Neural cell (in vitro differentiated cells): ENCODE measurements at regions not wholly inside any gene's neighbourhood (a gene's known extent, or its start where the extent isn't known, plus 50 kb on each side); places are given as distances from the start of the nearest gene placed in this dataset.
A peak's percentile ranks its signal among the peaks of the same experiment; 100 is the strongest.

Source experiments
- CTCF ChIP-seq: fragments of 450-650 bp; IDR thresholded peaks from 2 replicates; pipeline ENCODE4 v1.5.1; 2014; ENCODE audit warnings: antibody characterized with exemption, mild to moderate bottlenecking, moderate library complexity; ENCODE audit not compliant: poor library complexity, severe bottlenecking
- POLR2AphosphoS5 ChIP-seq: IDR thresholded peaks from 2 replicates; pipeline ENCODE4 v1.6.1; 2012
- TF ChIP-seq, protein P1 (sequence below): IDR thresholded peaks from 2 replicates; pipeline ENCODE4 v1.6.1; 2012; ENCODE audit warnings: borderline replicate concordance

GRCh38 chr9:31304576-31304975, 1079.9 kb upstream of the ACO1 start:
- no peak for TF ChIP-seq CTCF
- peak; percentile 44 for TF ChIP-seq POLR2AphosphoS5
- TF ChIP-seq, protein P1, sequence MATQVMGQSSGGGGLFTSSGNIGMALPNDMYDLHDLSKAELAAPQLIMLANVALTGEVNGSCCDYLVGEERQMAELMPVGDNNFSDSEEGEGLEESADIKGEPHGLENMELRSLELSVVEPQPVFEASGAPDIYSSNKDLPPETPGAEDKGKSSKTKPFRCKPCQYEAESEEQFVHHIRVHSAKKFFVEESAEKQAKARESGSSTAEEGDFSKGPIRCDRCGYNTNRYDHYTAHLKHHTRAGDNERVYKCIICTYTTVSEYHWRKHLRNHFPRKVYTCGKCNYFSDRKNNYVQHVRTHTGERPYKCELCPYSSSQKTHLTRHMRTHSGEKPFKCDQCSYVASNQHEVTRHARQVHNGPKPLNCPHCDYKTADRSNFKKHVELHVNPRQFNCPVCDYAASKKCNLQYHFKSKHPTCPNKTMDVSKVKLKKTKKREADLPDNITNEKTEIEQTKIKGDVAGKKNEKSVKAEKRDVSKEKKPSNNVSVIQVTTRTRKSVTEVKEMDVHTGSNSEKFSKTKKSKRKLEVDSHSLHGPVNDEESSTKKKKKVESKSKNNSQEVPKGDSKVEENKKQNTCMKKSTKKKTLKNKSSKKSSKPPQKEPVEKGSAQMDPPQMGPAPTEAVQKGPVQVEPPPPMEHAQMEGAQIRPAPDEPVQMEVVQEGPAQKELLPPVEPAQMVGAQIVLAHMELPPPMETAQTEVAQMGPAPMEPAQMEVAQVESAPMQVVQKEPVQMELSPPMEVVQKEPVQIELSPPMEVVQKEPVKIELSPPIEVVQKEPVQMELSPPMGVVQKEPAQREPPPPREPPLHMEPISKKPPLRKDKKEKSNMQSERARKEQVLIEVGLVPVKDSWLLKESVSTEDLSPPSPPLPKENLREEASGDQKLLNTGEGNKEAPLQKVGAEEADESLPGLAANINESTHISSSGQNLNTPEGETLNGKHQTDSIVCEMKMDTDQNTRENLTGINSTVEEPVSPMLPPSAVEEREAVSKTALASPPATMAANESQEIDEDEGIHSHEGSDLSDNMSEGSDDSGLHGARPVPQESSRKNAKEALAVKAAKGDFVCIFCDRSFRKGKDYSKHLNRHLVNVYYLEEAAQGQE, result no peak
